ENCODE measurements at regions not wholly inside any gene's neighbourhood (a gene's known extent, or its start where the extent isn't known, plus 50 kb on each side); places are given as distances from the start of the nearest gene placed in this dataset.

DNA sequence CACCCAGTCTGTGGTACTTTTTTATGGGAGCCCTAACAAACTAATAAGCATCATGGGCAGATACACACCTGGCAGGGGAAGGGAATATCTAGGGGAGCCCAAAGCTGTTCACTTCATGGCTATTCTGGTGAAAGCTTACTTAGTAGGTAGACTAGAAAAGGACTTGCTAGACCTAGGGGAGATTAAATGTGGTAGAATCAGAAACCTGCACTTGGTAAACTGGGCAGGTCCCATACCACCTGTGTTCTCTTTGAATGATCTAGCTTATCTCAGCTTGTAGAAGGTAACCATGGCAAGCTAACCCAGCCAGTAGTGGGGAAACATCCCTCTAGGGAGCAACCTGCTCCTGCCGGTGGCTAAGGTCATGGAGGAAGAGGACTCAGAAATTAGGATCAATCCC is 113.9 kb upstream of the TMTC4 start:
- DNase-seq (ENCODE audit: low spot score), result no peak
- Mint-ChIP-seq H3K4me3 (no peak overlapping the region), H3K27me3 (ENCODE audit: insufficient read depth, low read depth, poor library complexity) (no peaks in the 10 kb centered on the region), H3K36me3 (ENCODE audit: low read depth) (peaks cover 25% of the 10 kb centered on the region), H3K9me3 (peaks cover 33% of the 10 kb centered on the region), H3K27ac (no peak overlapping the region), H3K4me1 (peaks cover 5% of the 10 kb centered on the region; the same call in 2 of the 3 replicates)
- H4K20me1 ChIP-seq (replicated peaks; ENCODE audit: insufficient read depth), result no peaks in the 10 kb centered on the region
- no peak for TF ChIP-seq NANOG (IDR thresholded peaks at IDR 0.05; ENCODE audit: borderline replicate concordance)
- TF ChIP-seq CTCF (conservative IDR thresholded peaks at IDR 0.05; ENCODE audit: low read depth in 2 of 2), result no peak
- no peak for TF ChIP-seq CREB1 (CRISPR knock-in tag; IDR thresholded peaks at IDR 0.05; ENCODE audit: low read depth)
- TF ChIP-seq POLR2AphosphoS5 (IDR thresholded peaks at IDR 0.05; ENCODE audit: low read depth), result no peak
- TF ChIP-seq REST (IDR thresholded peaks at IDR 0.05; ENCODE audit: unreplicated experiment), result no peak
- TF ChIP-seq ZNF331 (CRISPR knock-in tag; IDR thresholded peaks at IDR 0.05; ENCODE audit: low read depth), result no peak
- TF ChIP-seq ZNF114 (CRISPR knock-in tag; IDR thresholded peaks at IDR 0.05), result no peak
- TF ChIP-seq ETS1 (IDR thresholded peaks at IDR 0.05), result no peak
- TF ChIP-seq STAT1 (IDR thresholded peaks at IDR 0.05; ENCODE audit: unreplicated experiment), result no peak
- TF ChIP-seq EZH2phosphoT487 (IDR thresholded peaks at IDR 0.05; ENCODE audit: unreplicated experiment), result no peak
- no peak for TF ChIP-seq ZNF462 (CRISPR knock-in tag; IDR thresholded peaks at IDR 0.05)
- no peak for TF ChIP-seq EZH2 (IDR thresholded peaks at IDR 0.05; ENCODE audit: low read depth, unreplicated experiment)
- no peak for TF ChIP-seq JUNB (IDR thresholded peaks at IDR 0.05; ENCODE audit: unreplicated experiment)
- ATAC-seq, result no peak
- no peaks in the 10 kb centered on the region for H3F3A ChIP-seq (replicated peaks; ENCODE audit: low read depth)
- no peak overlapping the region for H2AFZ ChIP-seq
- peaks cover 6% of the 10 kb centered on the region; the same call in 1 of the 2 replicates for H3K4me1 ChIP-seq (ENCODE audit: insufficient read depth)
- no peaks in the 10 kb centered on the region for H3K79me2 ChIP-seq (replicated peaks; ENCODE audit: insufficient read depth)
- H3K4me3 ChIP-seq, result no peak overlapping the region
- no peaks in the 10 kb centered on the region for H3K27me3 ChIP-seq (ENCODE audit: insufficient read depth)
- H3K4me2 ChIP-seq, result no peak overlapping the region
- no peaks in the 10 kb centered on the region; the same call in 1 of the 2 replicates for H3K9me2 ChIP-seq (ENCODE audit: insufficient read depth)
- H3K27ac ChIP-seq (ENCODE audit: low read depth), result no peak overlapping the region
- H3K36me3 ChIP-seq (ENCODE audit: insufficient read depth), result no peaks in the 10 kb centered on the region

Data from GM23338 (cell line).